ENCODE measurements at regions not wholly inside any gene's neighbourhood (a gene's known extent, or its start where the extent isn't known, plus 50 kb on each side); places are given as distances from the start of the nearest gene placed in this dataset.

DNA sequence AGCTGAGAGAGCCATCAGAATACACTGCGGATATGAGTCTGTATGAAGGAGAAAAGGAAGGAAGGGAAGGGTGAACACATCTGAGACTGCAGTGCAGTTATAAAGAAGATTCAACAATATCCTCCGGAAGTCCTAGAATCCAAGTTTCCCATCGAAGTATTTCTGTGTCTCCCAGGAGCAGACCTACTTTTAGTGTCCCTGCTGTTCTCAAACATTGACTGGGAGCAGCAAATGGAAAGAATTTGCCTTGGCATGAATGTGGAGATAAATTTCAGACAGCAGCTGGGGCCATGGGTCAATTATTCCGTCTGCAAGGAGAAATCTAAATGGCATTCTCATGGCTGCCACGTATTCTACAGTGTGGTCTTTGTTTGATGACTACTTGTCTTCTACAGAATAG is 478.1 kb upstream of the SMC2 start:
- Mint-ChIP-seq H3K27me3 (ENCODE audit: low read depth in 3 of 3) (no peaks in the 10 kb centered on the region), H3K4me3 (no peak overlapping the region), H3K4me1 (no peaks in the 10 kb centered on the region), H3K27ac (no peak overlapping the region), H3K36me3 (no peaks in the 10 kb centered on the region), H3K9me3 (peaks cover 8 to 15% (median 10%) of the 10 kb centered on the region in 7 donors)
- Histone ChIP-seq H3K27me3 (ENCODE audit: control insufficient read depth in 2 of 2, insufficient read depth in 2 of 2, low read length in 2 of 2) (no peaks in the 10 kb centered on the region), H3K4me1 (ENCODE audit: control insufficient read depth in 1 of 2, insufficient read depth in 2 of 2, low read length in 2 of 2) (no peaks in the 10 kb centered on the region), H3K79me2 (ENCODE audit: insufficient read depth, low read length) (no peaks in the 10 kb centered on the region), H3K36me3 (replicated peaks in 1 of 2; ENCODE audit: control insufficient read depth in 1 of 2, insufficient read depth in 2 of 2, low read length in 2 of 2) (no peaks in the 10 kb centered on the region), H3K4me3 (replicated peaks in 1 of 3; ENCODE audit: low read depth in 2 of 3, low read length in 3 of 3) (no peak overlapping the region), H3K9ac (ENCODE audit: insufficient read depth, low read length, poor library complexity, severe bottlenecking) (no peak overlapping the region), H2AFZ (ENCODE audit: insufficient read depth, low read depth, low read length, poor library complexity, severe bottlenecking) (no peak overlapping the region), H3K4me2 (replicated peaks; ENCODE audit: extremely low read depth, low read length, poor library complexity, severe bottlenecking) (no peak overlapping the region), H3K27ac (ENCODE audit: low read depth in 1 of 2, low read length in 2 of 2) (no peak overlapping the region), H4K20me1 (ENCODE audit: insufficient read depth, low read length) (no peaks in the 10 kb centered on the region), H3K9me3 (replicated peaks in 1 of 2; ENCODE audit: control insufficient read depth in 1 of 2, insufficient read depth in 1 of 2, low read length in 2 of 2) (peaks cover 6 to 17% of the 10 kb centered on the region in 2 donors)
- intact Hi-C loops (cut with micrococcal nuclease), result no loop called here
- WGBS (ENCODE audit: insufficient coverage), result 100% methylated on average over 3 of the region's 5 CpGs
- no peak for DNase-seq
- TF ChIP-seq, protein P1, sequence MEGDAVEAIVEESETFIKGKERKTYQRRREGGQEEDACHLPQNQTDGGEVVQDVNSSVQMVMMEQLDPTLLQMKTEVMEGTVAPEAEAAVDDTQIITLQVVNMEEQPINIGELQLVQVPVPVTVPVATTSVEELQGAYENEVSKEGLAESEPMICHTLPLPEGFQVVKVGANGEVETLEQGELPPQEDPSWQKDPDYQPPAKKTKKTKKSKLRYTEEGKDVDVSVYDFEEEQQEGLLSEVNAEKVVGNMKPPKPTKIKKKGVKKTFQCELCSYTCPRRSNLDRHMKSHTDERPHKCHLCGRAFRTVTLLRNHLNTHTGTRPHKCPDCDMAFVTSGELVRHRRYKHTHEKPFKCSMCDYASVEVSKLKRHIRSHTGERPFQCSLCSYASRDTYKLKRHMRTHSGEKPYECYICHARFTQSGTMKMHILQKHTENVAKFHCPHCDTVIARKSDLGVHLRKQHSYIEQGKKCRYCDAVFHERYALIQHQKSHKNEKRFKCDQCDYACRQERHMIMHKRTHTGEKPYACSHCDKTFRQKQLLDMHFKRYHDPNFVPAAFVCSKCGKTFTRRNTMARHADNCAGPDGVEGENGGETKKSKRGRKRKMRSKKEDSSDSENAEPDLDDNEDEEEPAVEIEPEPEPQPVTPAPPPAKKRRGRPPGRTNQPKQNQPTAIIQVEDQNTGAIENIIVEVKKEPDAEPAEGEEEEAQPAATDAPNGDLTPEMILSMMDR (IDR thresholded peaks at IDR 0.05), result no peak

DNA sequence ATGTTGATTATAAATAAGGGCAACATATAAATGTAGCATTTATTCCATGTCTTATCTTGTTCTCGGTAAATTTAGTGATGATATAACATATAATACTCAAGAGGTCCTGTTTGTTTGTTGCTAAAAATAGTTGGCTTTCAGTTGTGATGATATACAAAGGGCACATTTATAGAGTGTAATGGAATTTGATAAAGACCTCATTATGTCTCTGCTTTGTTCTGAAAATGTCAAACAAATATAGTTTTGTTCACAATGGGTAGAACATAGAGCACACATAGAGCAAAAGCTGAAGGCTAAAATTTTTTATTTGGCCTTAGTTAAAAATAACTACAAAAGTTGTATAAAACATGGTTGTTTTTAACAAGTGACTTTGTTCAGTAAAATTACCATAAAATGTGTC is 477.1 kb upstream of the SMC2 start:
- no CpG with 5 or more reads among the region's 1 CpG for whole genome bisulfite sequencing (ENCODE audit: insufficient coverage)
- Mint-ChIP-seq H3K9me3 (peaks cover 1 to 11% (median 5%) of the 10 kb centered on the region in 7 donors), H3K27ac (no peak overlapping the region), H3K27me3 (ENCODE audit: low read depth in 3 of 3) (no peaks in the 10 kb centered on the region), H3K4me1 (no peaks in the 10 kb centered on the region), H3K4me3 (no peak overlapping the region), H3K36me3 (no peaks in the 10 kb centered on the region)
- H3K4me1 ChIP-seq (ENCODE audit: control insufficient read depth in 1 of 2, insufficient read depth in 2 of 2, low read length in 2 of 2), result no peaks in the 10 kb centered on the region
- H4K20me1 ChIP-seq (ENCODE audit: insufficient read depth, low read length), result no peaks in the 10 kb centered on the region
- DNase-seq, result no peak
- no peaks in the 10 kb centered on the region for H3K36me3 ChIP-seq (replicated peaks in 1 of 2; ENCODE audit: control insufficient read depth in 1 of 2, insufficient read depth in 2 of 2, low read length in 2 of 2)
- peaks cover 6 to 9% of the 10 kb centered on the region in 2 donors for H3K9me3 ChIP-seq (replicated peaks in 1 of 2; ENCODE audit: control insufficient read depth in 1 of 2, insufficient read depth in 1 of 2, low read length in 2 of 2)
- TF ChIP-seq, protein P1 (IDR thresholded peaks at IDR 0.05), result no peak
- no peaks in the 10 kb centered on the region for H3K79me2 ChIP-seq (ENCODE audit: insufficient read depth, low read length)
- no peak overlapping the region for H3K9ac ChIP-seq (ENCODE audit: insufficient read depth, low read length, poor library complexity, severe bottlenecking)
- H3K4me3 ChIP-seq (replicated peaks in 1 of 3; ENCODE audit: low read depth in 2 of 3, low read length in 3 of 3), result no peak overlapping the region
- no peaks in the 10 kb centered on the region for H3K27me3 ChIP-seq (ENCODE audit: control insufficient read depth in 2 of 2, insufficient read depth in 2 of 2, low read length in 2 of 2)
- H2AFZ ChIP-seq (ENCODE audit: insufficient read depth, low read depth, low read length, poor library complexity, severe bottlenecking), result no peak overlapping the region
- H3K27ac ChIP-seq (ENCODE audit: low read depth in 1 of 2, low read length in 2 of 2), result no peak overlapping the region
- intact Hi-C loops (cut with micrococcal nuclease), result no loop called here
- no peak overlapping the region for H3K4me2 ChIP-seq (replicated peaks; ENCODE audit: extremely low read depth, low read length, poor library complexity, severe bottlenecking)
